Calu3 (cell line): ENCODE measurements at regions not wholly inside any gene's neighbourhood (a gene's known extent, or its start where the extent isn't known, plus 50 kb on each side); places are given as distances from the start of the nearest gene placed in this dataset.
"Not testable (repeated sequence)": the region's sequence is repeated elsewhere in the genome, so short reads cannot be mapped to it uniquely, and the experiment has no call there.

Experiments
- BruUV-seq: library from RNA; stranded (reverse); fragments of 400-500 nt; replicated peaks from 2 replicates; lab custom pipeline; 2021; lab: Mats Ljungman, UMichigan
- CTCF ChIA-PET: fragments of 300-600 bp; sonication (Branson Sonifier 250); formaldehyde crosslinking; loops from one replicate; lab custom pipeline; 2022; ENCODE audit warnings: antibody characterized with exemption; lab: Charles Lee
- DNase-seq: peaks from one replicate; pipeline ENCODE4 v3.0.0; 2022
- H3K27ac Mint-ChIP-seq: one replicate; pipeline ENCODE4 v1.8.0; 2022; ENCODE audit warnings: mixed read lengths; ENCODE audit not compliant: unreplicated experiment
- H3K27me3 Mint-ChIP-seq: one replicate; pipeline ENCODE4 v1.8.0; 2022; ENCODE audit warnings: mixed read lengths; ENCODE audit not compliant: unreplicated experiment
- H3K36me3 Mint-ChIP-seq: one replicate; pipeline ENCODE4 v1.8.0; 2022; ENCODE audit warnings: mild to moderate bottlenecking, moderate library complexity, mixed read lengths; ENCODE audit not compliant: insufficient read depth, unreplicated experiment
- H3K4me1 Mint-ChIP-seq: one replicate; pipeline ENCODE4 v1.8.0; 2022; ENCODE audit warnings: mild to moderate bottlenecking, low read depth, mixed read lengths; ENCODE audit not compliant: unreplicated experiment
- H3K4me3 Mint-ChIP-seq: one replicate; pipeline ENCODE4 v1.8.0; 2022; ENCODE audit warnings: mild to moderate bottlenecking, low read depth, moderate library complexity, mixed read lengths; ENCODE audit not compliant: unreplicated experiment
- H3K9me3 Mint-ChIP-seq: one replicate; pipeline ENCODE4 v1.8.0; 2022; ENCODE audit warnings: low read depth, mixed read lengths; ENCODE audit not compliant: unreplicated experiment
- intact Hi-C: fragments of 100-400 bp; cut with micrococcal nuclease; formaldehyde crosslinking; loops from one replicate; pipeline ENCODE4 v1.10.0; 2022; ENCODE audit not compliant: unreplicated experiment
- TF ChIP-seq, protein P1 (sequence below): fragments of 200-600 bp; IDR thresholded peaks from one replicate; pipeline ENCODE4 v1.8.0; 2022; ENCODE audit warnings: antibody characterized with exemption; ENCODE audit not compliant: unreplicated experiment

GRCh38 chr7:66481229-66481628, 147.5 kb upstream of the KCTD7 start:
- H3K4me1 Mint-ChIP-seq, H3K27ac Mint-ChIP-seq, H3K27me3 Mint-ChIP-seq, BruUV-seq, H3K4me3 Mint-ChIP-seq, H3K9me3 Mint-ChIP-seq, CTCF ChIA-PET, intact Hi-C loops, H3K36me3 Mint-ChIP-seq, DNase-seq: not testable (repeated sequence)

GRCh38 chr7:66489065-66489464, 139.6 kb upstream of the KCTD7 start:
- DNase-seq, H3K9me3 Mint-ChIP-seq, H3K27ac Mint-ChIP-seq, H3K4me1 Mint-ChIP-seq, intact Hi-C loops, H3K27me3 Mint-ChIP-seq, H3K4me3 Mint-ChIP-seq, BruUV-seq, CTCF ChIA-PET: not testable (repeated sequence)
- H3K36me3 Mint-ChIP-seq, result peaks cover 19% of the 10 kb centered on the region

GRCh38 chr7:66489741-66490140, 138.9 kb upstream of the KCTD7 start:
- H3K27ac Mint-ChIP-seq, intact Hi-C loops, H3K4me1 Mint-ChIP-seq, H3K27me3 Mint-ChIP-seq, H3K9me3 Mint-ChIP-seq, CTCF ChIA-PET, H3K4me3 Mint-ChIP-seq, DNase-seq, BruUV-seq: not testable (repeated sequence)
- H3K36me3 Mint-ChIP-seq, result peaks cover 21% of the 10 kb centered on the region

- H3K27ac Mint-ChIP-seq, H3K4me3 Mint-ChIP-seq, H3K27me3 Mint-ChIP-seq, DNase-seq, intact Hi-C loops, H3K9me3 Mint-ChIP-seq, H3K4me1 Mint-ChIP-seq, CTCF ChIA-PET, BruUV-seq: not testable (repeated sequence)
- peaks cover 21% of the 10 kb centered on the region for H3K36me3 Mint-ChIP-seq
Measured at GRCh38 chr7:66490979-66491378, 137.7 kb upstream of the KCTD7 start.

DNA sequence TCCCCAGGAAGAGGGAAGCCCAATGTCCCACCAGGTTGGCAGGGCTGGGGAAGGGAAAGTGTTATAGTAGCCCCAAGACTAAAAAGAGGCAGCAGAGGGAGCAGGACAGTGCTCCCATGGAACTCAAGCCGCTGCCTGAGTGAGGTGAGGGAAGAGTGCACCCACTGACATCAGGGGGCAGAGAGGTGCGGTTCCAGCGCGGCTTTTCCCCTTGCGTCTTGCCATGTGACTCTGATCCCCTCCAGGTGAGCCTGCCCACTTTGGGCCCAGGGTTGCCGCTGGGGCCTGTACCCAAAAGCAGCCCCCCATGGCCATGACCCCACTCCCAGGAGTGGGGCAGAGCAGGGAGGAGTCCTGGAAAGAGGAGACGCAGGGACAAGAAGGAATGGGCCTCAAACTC, 136.3 kb upstream of the KCTD7 start:
- Mint-ChIP-seq H3K4me3 (peak overlapping the region; percentile 75), H3K36me3 (peaks cover 21% of the 10 kb centered on the region)
- H3K4me1 Mint-ChIP-seq, CTCF ChIA-PET, DNase-seq, H3K27me3 Mint-ChIP-seq, H3K27ac Mint-ChIP-seq, H3K9me3 Mint-ChIP-seq, intact Hi-C loops, BruUV-seq: not testable (repeated sequence)

- H3K9me3 Mint-ChIP-seq, result no peaks in the 10 kb centered on the region
Measured at GRCh38 chr7:66493235-66494205, 135.2 kb upstream of the KCTD7 start.

More at GRCh38 chr7:66493235-66494205, 135.2 kb upstream of the KCTD7 start:
- peaks cover 21% of the 10 kb centered on the region for H3K36me3 Mint-ChIP-seq
- H3K4me1 Mint-ChIP-seq, result no peaks in the 10 kb centered on the region
- intact Hi-C loops, result no loop called here
- H3K27me3 Mint-ChIP-seq, result no peaks in the 10 kb centered on the region
- H3K4me3 Mint-ChIP-seq, result peak overlapping the region; percentile 75
- CTCF ChIA-PET, result interaction anchor here (0.6 to 0.9 kb wide), 3 partner anchors 28 to 379 kb away, joined by 3 to 4 read pairs (median 3); partner anchors contain the start of gene CRCP
- BruUV-seq, result TSS peak; percentile 94
- peak overlapping the region; percentile 90 for H3K27ac Mint-ChIP-seq
- TF ChIP-seq, protein P1, sequence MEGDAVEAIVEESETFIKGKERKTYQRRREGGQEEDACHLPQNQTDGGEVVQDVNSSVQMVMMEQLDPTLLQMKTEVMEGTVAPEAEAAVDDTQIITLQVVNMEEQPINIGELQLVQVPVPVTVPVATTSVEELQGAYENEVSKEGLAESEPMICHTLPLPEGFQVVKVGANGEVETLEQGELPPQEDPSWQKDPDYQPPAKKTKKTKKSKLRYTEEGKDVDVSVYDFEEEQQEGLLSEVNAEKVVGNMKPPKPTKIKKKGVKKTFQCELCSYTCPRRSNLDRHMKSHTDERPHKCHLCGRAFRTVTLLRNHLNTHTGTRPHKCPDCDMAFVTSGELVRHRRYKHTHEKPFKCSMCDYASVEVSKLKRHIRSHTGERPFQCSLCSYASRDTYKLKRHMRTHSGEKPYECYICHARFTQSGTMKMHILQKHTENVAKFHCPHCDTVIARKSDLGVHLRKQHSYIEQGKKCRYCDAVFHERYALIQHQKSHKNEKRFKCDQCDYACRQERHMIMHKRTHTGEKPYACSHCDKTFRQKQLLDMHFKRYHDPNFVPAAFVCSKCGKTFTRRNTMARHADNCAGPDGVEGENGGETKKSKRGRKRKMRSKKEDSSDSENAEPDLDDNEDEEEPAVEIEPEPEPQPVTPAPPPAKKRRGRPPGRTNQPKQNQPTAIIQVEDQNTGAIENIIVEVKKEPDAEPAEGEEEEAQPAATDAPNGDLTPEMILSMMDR, result no peak
- peak; percentile 91 for DNase-seq
